HepG2 (cell line): ENCODE measurements at regions not wholly inside any gene's neighbourhood (a gene's known extent, or its start where the extent isn't known, plus 50 kb on each side); places are given as distances from the start of the nearest gene placed in this dataset.
"Not testable (repeated sequence)": the region's sequence is repeated elsewhere in the genome, so short reads cannot be mapped to it uniquely, and the experiment has no call there.

Experiments used
- ATAC-seq: fragments of 200-7000 bp; cut with Tn5 transposase; 3 replicates; pipeline ENCODE4 v1.9.1; 2020; ENCODE audit warnings: mild to moderate bottlenecking, moderate library complexity
- BruUV-seq: library from RNA; stranded (reverse); fragments of 400-500 nt; replicated peaks from 2 replicates; lab custom pipeline; 2021; lab: Mats Ljungman, UMichigan
- CTCF ChIA-PET: fragments of 300-600 bp; formaldehyde crosslinking; extraction: SDS; loops from one replicate; lab custom pipeline; 2021; ENCODE audit warnings: low total read pairs, inconsistent platforms, low intra/inter-chr PET ratio; lab: Yijun Ruan, JAX
- POLR2A ChIA-PET: fragments of 350-600 bp; sonication (Branson Sonifier 250); formaldehyde crosslinking; loops from one replicate; lab custom pipeline; 2020; ENCODE audit warnings: antibody characterized with exemption, inconsistent platforms; lab: Yijun Ruan, JAX
- DNase-seq: peaks from one replicate; pipeline ENCODE4 v3.0.0-alpha.2; 2015; ENCODE audit warnings: low spot score
- FAIRE-seq: peaks from 3 replicates; lab custom pipeline; 2011; peaks lifted over from hg19 to GRCh38; lab: Jason Lieb, UNC
- H2AFZ ChIP-seq: one replicate; pipeline ENCODE4 v1.6.1; 2011; ENCODE audit warnings: low read length, inconsistent platforms
- H3K27ac ChIP-seq: fragments of 300-600 bp; 3 replicates; pipeline ENCODE4 v1.8.0; 2011; ENCODE audit warnings: mixed run types, mild to moderate bottlenecking, mixed read lengths, low read length, inconsistent platforms; ENCODE audit not compliant: insufficient read depth; ENCODE audit errors: extremely low read length
- H3K27me3 ChIP-seq, 2 experiments: fragments of 200-600 bp in 1 of 2; 2 replicates in 1 of 2; 3 replicates in 1 of 2; pipeline versions ENCODE4 v1.6.0 to v1.8.0; 2011; ENCODE audit warnings: low read length in 2 of 2, mild to moderate bottlenecking in 2 of 2, moderate library complexity in 2 of 2, inconsistent platforms in 1 of 2; ENCODE audit not compliant: insufficient read depth in 2 of 2, control insufficient read depth in 1 of 2
- H3K36me3 ChIP-seq, 2 experiments: fragments of 200-600 bp in 1 of 2; replicated peaks in 1 of 2; 2 replicates in 1 of 2; 3 replicates in 1 of 2; pipeline versions ENCODE4 v1.5.1 to v1.8.0; 2011; ENCODE audit warnings: low read length in 2 of 2, inconsistent platforms in 1 of 2; ENCODE audit not compliant: insufficient read depth in 2 of 2, control insufficient read depth in 1 of 2
- H3K4me1 ChIP-seq: 2 replicates; pipeline ENCODE4 v1.5.1; 2012; ENCODE audit warnings: low read length, inconsistent platforms; ENCODE audit not compliant: insufficient read depth
- H3K4me2 ChIP-seq: 2 replicates; pipeline ENCODE4 v1.6.0; 2011; ENCODE audit warnings: low read depth, low read length, inconsistent platforms
- H3K4me3 ChIP-seq, 3 experiments: fragments of 200-600 bp in 1 of 3; sonication (generic), shearing (Covaris generic) in 1 of 3; replicated peaks in 1 of 3; 2 replicates each; pipeline ENCODE4 v1.5.1; 2011 to 2016; ENCODE audit warnings: low read length in 3 of 3, inconsistent platforms in 2 of 3, low read depth in 2 of 3, mild to moderate bottlenecking in 2 of 3, control low read depth in 1 of 3, mixed read lengths in 1 of 3; ENCODE audit not compliant: insufficient read depth in 1 of 3
- H3K79me2 ChIP-seq: one replicate; pipeline ENCODE4 v1.6.1; 2011; ENCODE audit warnings: low read length, inconsistent platforms; ENCODE audit not compliant: insufficient read depth
- H3K9ac ChIP-seq: 2 replicates; pipeline ENCODE4 v1.6.0; 2011; ENCODE audit warnings: mild to moderate bottlenecking, low read depth, low read length, inconsistent platforms; ENCODE audit not compliant: insufficient read depth
- H3K9me3 ChIP-seq: 2 replicates; pipeline ENCODE4 v1.5.1; 2012; ENCODE audit warnings: mild to moderate bottlenecking, low read length
- H4K20me1 ChIP-seq: 2 replicates; pipeline ENCODE4 v1.6.0; 2011; ENCODE audit warnings: inconsistent platforms, mild to moderate bottlenecking, low read length, moderate library complexity; ENCODE audit not compliant: insufficient read depth
- ATF3 ChIP-seq: sonication (generic); formaldehyde crosslinking; IDR thresholded peaks from 2 replicates; pipeline ENCODE4 v1.4.0; 2020; ENCODE audit warnings: missing genetic modification reagents
- MAFF ChIP-seq: IDR thresholded peaks from 2 replicates; pipeline ENCODE4 v1.6.1; 2011; ENCODE audit warnings: low read depth, low read length, improper control_type of control experiment
- PHF5A ChIP-seq: IDR thresholded peaks from one replicate; pipeline ENCODE4 v1.6.1; 2018; ENCODE audit warnings: low read depth, missing genetic modification reagents; ENCODE audit not compliant: unreplicated experiment
- SAP130 ChIP-seq: IDR thresholded peaks from 2 replicates; pipeline ENCODE4 v1.6.1; 2016; ENCODE audit warnings: low read depth
- TEF ChIP-seq: sonication (generic); formaldehyde crosslinking; IDR thresholded peaks from 2 replicates; pipeline ENCODE4 v1.5.0; 2020; ENCODE audit warnings: missing genetic modification reagents
- TP53 ChIP-seq: sonication (generic); formaldehyde crosslinking; conservative IDR thresholded peaks from 2 replicates; pipeline ENCODE4 v1.4.0; 2020; ENCODE audit warnings: missing genetic modification reagents
- ZBTB33 ChIP-seq: sonication (generic); formaldehyde crosslinking; IDR thresholded peaks from 2 replicates; pipeline ENCODE4 v1.4.0; 2020; ENCODE audit warnings: missing genetic modification reagents
- ZGPAT ChIP-seq: IDR thresholded peaks from 2 replicates; pipeline ENCODE4 v1.6.1; 2016; ENCODE audit warnings: mild to moderate bottlenecking
- ZNF276 ChIP-seq: sonication (generic); formaldehyde crosslinking; IDR thresholded peaks from 2 replicates; pipeline ENCODE4 v1.4.0; 2020; ENCODE audit warnings: mild to moderate bottlenecking, low read depth, missing genetic modification reagents
- ZNF354B ChIP-seq: sonication (generic); formaldehyde crosslinking; IDR thresholded peaks from 2 replicates; pipeline ENCODE4 v1.8.0; 2022; ENCODE audit warnings: mild to moderate bottlenecking, missing genetic modification reagents
- ZNF660 ChIP-seq: sonication (generic); formaldehyde crosslinking; IDR thresholded peaks from 2 replicates; pipeline ENCODE4 v1.5.1; 2020; ENCODE audit warnings: mild to moderate bottlenecking, low read depth, missing genetic modification reagents, borderline replicate concordance
- ZNF746 ChIP-seq: sonication (generic); formaldehyde crosslinking; IDR thresholded peaks from 2 replicates; pipeline ENCODE4 v1.8.0; 2022; ENCODE audit warnings: mild to moderate bottlenecking, missing genetic modification reagents
- WGBS: methylation state at CpG from one replicate; pipeline ENCODE4 v1.1.6; 2017; ENCODE audit warnings: low lambda C conversion rate; 5-methylcytosine and 5-hydroxymethylcytosine counted together
- in situ Hi-C: cut with HindIII; loops from 2 replicates; pipeline ENCODE4 v1.10.0; 2017; ENCODE audit warnings: low pct_unique_long_range_greater_than_20kb; ENCODE audit not compliant: extremely low pct_ligation_motif_present
- intact Hi-C: fragments of 100-400 bp; cut with micrococcal nuclease; formaldehyde crosslinking; loops from one replicate; pipeline ENCODE4 v1.10.0; 2022; ENCODE audit not compliant: unreplicated experiment

GRCh38 chr1:239992566-239992965 lies 99.1 kb upstream of the FMN2 start:
- H4K20me1 ChIP-seq, BruUV-seq, H3K27me3 ChIP-seq, DNase-seq, H3K36me3 ChIP-seq, ATAC-seq, H3K4me2 ChIP-seq, POLR2A ChIA-PET, H3K4me1 ChIP-seq, in situ Hi-C loops, FAIRE-seq, H3K79me2 ChIP-seq, H3K27ac ChIP-seq, H2AFZ ChIP-seq, CTCF ChIA-PET, H3K9me3 ChIP-seq, H3K4me3 ChIP-seq, intact Hi-C loops, H3K9ac ChIP-seq: not testable (repeated sequence)
- WGBS = 4% methylated on average over 8 of the region's 8 CpGs

GRCh38 chr1:239993366-239993765 lies 98.3 kb upstream of the FMN2 start:
- no TSS peak for BruUV-seq
- ChIA-PET POLR2A (no interaction called here), CTCF (no interaction called here)
- Histone ChIP-seq H3K9ac (no peak overlapping the region), H3K79me2 (no peaks in the 10 kb centered on the region), H3K9me3 (no peaks in the 10 kb centered on the region), H3K27ac (no peak overlapping the region), H4K20me1 (no peaks in the 10 kb centered on the region), H3K36me3 (no peaks in the 10 kb centered on the region), H3K4me3 (no peak overlapping the region), H3K27me3 (no peaks in the 10 kb centered on the region), H3K4me2 (no peak overlapping the region), H2AFZ (no peak overlapping the region), H3K4me1 (no peaks in the 10 kb centered on the region)
- 44% methylated on average over 4 of the region's 4 CpGs for WGBS
- DNase-seq (no peak), FAIRE-seq (no peak), ATAC-seq (no peak)
- in situ Hi-C loops (no loop called here), intact Hi-C loops (no loop called here)
- TF ChIP-seq ZNF660 (CRISPR knock-in tag) (no peak), MAFF (no peak), SAP130 (CRISPR knock-in tag) (no peak), ZBTB33 (CRISPR knock-in tag) (no peak), ZNF276 (CRISPR knock-in tag) (no peak), ZNF746 (no peak), ATF3 (CRISPR knock-in tag) (no peak), PHF5A (CRISPR knock-in tag) (no peak), ZGPAT (CRISPR knock-in tag) (no peak), TP53 (CRISPR knock-in tag) (no peak), ZNF354B (CRISPR knock-in tag) (no peak), TEF (CRISPR knock-in tag) (no peak)
